OCI-LY3 (cell line): ENCODE measurements at regions not wholly inside any gene's neighbourhood (a gene's known extent, or its start where the extent isn't known, plus 50 kb on each side); places are given as distances from the start of the nearest gene placed in this dataset.
"Not testable (repeated sequence)": the region's sequence is repeated elsewhere in the genome, so short reads cannot be mapped to it uniquely, and the experiment has no call there.

Source experiments
- EZH2phosphoT487 ChIP-seq: fragments of 200-600 bp; shearing (Covaris generic); IDR thresholded peaks from 2 replicates; pipeline ENCODE4 v1.6.1; 2018; ENCODE audit warnings: antibody characterized with exemption, mixed run types, low read depth
- TF ChIP-seq, protein P1 (sequence below): fragments of 200-600, 300-600 bp; sonication (generic); IDR thresholded peaks from 2 replicates; pipeline ENCODE4 v1.5.1; 2014; ENCODE audit warnings: antibody characterized with exemption, low read length, low read depth

DNA sequence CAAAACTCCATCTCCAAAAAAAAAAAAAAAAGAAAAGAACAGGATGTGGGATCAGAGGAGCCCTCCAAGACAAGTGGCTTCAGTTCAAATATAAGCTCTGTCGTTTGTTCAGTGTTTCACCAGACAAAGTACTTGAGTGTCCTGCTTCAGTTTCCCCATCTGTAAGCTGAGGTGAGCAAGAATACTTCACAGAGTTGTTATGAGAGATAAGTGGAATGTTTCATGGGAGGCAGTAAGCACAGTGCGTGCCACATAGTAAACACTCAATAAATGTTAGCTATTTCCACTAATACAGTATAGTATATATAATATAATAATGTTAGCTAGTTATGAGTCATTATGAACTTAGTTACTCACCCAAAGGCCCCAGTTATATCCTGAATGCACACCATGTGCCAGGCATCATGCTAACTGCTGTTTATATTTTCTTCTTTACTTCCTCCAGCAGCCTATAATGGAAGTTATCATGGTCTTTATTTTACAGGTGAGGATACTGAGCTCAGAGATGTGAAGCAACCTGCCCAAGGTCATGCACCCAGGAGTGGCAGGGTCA lies 162.5 kb downstream of the NPIPA8 start:
- TF ChIP-seq, protein P1, sequence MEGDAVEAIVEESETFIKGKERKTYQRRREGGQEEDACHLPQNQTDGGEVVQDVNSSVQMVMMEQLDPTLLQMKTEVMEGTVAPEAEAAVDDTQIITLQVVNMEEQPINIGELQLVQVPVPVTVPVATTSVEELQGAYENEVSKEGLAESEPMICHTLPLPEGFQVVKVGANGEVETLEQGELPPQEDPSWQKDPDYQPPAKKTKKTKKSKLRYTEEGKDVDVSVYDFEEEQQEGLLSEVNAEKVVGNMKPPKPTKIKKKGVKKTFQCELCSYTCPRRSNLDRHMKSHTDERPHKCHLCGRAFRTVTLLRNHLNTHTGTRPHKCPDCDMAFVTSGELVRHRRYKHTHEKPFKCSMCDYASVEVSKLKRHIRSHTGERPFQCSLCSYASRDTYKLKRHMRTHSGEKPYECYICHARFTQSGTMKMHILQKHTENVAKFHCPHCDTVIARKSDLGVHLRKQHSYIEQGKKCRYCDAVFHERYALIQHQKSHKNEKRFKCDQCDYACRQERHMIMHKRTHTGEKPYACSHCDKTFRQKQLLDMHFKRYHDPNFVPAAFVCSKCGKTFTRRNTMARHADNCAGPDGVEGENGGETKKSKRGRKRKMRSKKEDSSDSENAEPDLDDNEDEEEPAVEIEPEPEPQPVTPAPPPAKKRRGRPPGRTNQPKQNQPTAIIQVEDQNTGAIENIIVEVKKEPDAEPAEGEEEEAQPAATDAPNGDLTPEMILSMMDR = not testable (repeated sequence)
- TF ChIP-seq EZH2phosphoT487 = not testable (repeated sequence)
